Right lobe of liver (tissue), 4 donors: ENCODE measurements at regions not wholly inside any gene's neighbourhood (a gene's known extent, or its start where the extent isn't known, plus 50 kb on each side); places are given as distances from the start of the nearest gene placed in this dataset.

Experiments used
- POLR2A ChIP-seq: fragments of 450-650 bp; IDR thresholded peaks from one replicate; pipeline ENCODE4 v1.6.1; 2017; ENCODE audit warnings: antibody characterized with exemption, mild to moderate bottlenecking
- TF ChIP-seq, protein P1 (sequence below), 4 donors: fragments of 200-600 bp in 3 of 4; fragments of 450-650 bp in 1 of 4; IDR thresholded peaks; one replicate each; pipeline versions ENCODE4 v1.5.1 to v1.8.0; 2016 to 2022; ENCODE audit warnings: antibody characterized with exemption in 4 of 4, mild to moderate bottlenecking in 2 of 4
- donor health status: DM: no; HTN: no; CAD: no.
- donor health status: DM: no; HTN: no; CAD: no.
- donor health status: DM: no; HTN: yes; CAD: no.

DNA sequence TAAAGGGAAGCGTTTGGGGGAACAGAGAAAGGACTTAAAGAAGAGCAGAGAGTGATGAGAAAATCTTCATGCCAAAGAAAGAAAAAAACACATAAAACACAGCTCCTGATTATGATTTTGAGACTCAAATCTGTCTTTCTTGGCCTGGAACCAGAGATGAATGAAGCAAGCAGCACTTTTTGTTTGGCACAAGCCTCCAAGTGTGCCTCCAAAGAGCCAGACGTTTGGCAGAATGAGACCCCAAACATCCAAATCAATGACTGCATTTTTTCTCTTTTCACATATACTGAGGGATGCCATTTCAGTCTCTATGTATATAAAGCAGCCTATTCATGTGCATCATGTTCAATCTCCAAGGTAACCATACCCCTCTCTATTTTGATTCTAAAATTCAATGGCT is 424.2 kb downstream of the TUSC1 start:
- TF ChIP-seq, protein P1, sequence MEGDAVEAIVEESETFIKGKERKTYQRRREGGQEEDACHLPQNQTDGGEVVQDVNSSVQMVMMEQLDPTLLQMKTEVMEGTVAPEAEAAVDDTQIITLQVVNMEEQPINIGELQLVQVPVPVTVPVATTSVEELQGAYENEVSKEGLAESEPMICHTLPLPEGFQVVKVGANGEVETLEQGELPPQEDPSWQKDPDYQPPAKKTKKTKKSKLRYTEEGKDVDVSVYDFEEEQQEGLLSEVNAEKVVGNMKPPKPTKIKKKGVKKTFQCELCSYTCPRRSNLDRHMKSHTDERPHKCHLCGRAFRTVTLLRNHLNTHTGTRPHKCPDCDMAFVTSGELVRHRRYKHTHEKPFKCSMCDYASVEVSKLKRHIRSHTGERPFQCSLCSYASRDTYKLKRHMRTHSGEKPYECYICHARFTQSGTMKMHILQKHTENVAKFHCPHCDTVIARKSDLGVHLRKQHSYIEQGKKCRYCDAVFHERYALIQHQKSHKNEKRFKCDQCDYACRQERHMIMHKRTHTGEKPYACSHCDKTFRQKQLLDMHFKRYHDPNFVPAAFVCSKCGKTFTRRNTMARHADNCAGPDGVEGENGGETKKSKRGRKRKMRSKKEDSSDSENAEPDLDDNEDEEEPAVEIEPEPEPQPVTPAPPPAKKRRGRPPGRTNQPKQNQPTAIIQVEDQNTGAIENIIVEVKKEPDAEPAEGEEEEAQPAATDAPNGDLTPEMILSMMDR (IDR thresholded peaks at IDR 0.05), result no peak
- TF ChIP-seq POLR2A, result no peak
